ENCODE measurements at regions not wholly inside any gene's neighbourhood (a gene's known extent, or its start where the extent isn't known, plus 50 kb on each side); places are given as distances from the start of the nearest gene placed in this dataset.
"Not testable (repeated sequence)": the region's sequence is repeated elsewhere in the genome, so short reads cannot be mapped to it uniquely, and the experiment has no call there.

GRCh38 chr9:1890816-1891215 lies 124.3 kb upstream of the SMARCA2 start:
- no peak for DNase-seq
- no peaks in the 10 kb centered on the region for H3K79me2 ChIP-seq (ENCODE audit: insufficient read depth)
- H3K4me1 ChIP-seq (ENCODE audit: control insufficient read depth in 1 of 2, insufficient read depth in 2 of 2, low read depth in 1 of 2, low read length in 1 of 2), result no peaks in the 10 kb centered on the region
- no peaks in the 10 kb centered on the region for H4K20me1 ChIP-seq (ENCODE audit: insufficient read depth)
- H3K9me3 ChIP-seq, result no peaks in the 10 kb centered on the region
- H3K9ac ChIP-seq, result no peak overlapping the region
- H3K36me3 ChIP-seq (replicated peaks in 1 of 2; ENCODE audit: control insufficient read depth in 1 of 2, insufficient read depth in 2 of 2, low read length in 1 of 2), result no peaks in the 10 kb centered on the region
- H3K9me2 ChIP-seq, result no peaks in the 10 kb centered on the region
- no peak overlapping the region for H3K4me2 ChIP-seq
- CTCF ChIA-PET, result no interaction called here
- no peak overlapping the region for H3K4me3 ChIP-seq (ENCODE audit: low read depth in 2 of 2, low read length in 1 of 2)
- no peaks in the 10 kb centered on the region for H3K27me3 ChIP-seq (ENCODE audit: insufficient read depth)
- WGBS (ENCODE audit: low lambda C conversion rate), result 4% methylated on average over 3 of the region's 3 CpGs
- POLR2A ChIA-PET, result no interaction called here
- no peak overlapping the region for H2AFZ ChIP-seq (ENCODE audit: low read depth)
- TF ChIP-seq, protein P1, sequence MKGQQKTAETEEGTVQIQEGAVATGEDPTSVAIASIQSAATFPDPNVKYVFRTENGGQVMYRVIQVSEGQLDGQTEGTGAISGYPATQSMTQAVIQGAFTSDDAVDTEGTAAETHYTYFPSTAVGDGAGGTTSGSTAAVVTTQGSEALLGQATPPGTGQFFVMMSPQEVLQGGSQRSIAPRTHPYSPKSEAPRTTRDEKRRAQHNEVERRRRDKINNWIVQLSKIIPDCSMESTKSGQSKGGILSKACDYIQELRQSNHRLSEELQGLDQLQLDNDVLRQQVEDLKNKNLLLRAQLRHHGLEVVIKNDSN (IDR thresholded peaks at IDR 0.05; ENCODE audit: borderline replicate concordance, low read depth), result no peak
- TF ChIP-seq TAF1 (IDR thresholded peaks at IDR 0.05; ENCODE audit: borderline replicate concordance, low read depth, low read length), result no peak
- TF ChIP-seq CHD2 (IDR thresholded peaks at IDR 0.05; ENCODE audit: low read length, partially characterized antibody), result no peak
- no peak for TF ChIP-seq YY1 (IDR thresholded peaks at IDR 0.05; ENCODE audit: low read depth)
- TF ChIP-seq, protein P2, sequence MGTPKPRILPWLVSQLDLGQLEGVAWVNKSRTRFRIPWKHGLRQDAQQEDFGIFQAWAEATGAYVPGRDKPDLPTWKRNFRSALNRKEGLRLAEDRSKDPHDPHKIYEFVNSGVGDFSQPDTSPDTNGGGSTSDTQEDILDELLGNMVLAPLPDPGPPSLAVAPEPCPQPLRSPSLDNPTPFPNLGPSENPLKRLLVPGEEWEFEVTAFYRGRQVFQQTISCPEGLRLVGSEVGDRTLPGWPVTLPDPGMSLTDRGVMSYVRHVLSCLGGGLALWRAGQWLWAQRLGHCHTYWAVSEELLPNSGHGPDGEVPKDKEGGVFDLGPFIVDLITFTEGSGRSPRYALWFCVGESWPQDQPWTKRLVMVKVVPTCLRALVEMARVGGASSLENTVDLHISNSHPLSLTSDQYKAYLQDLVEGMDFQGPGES (IDR thresholded peaks at IDR 0.05; ENCODE audit: low read depth, low read length), result no peak
- no peak for TF ChIP-seq FOXM1 (IDR thresholded peaks at IDR 0.05; ENCODE audit: low read depth)
- H3F3A ChIP-seq (replicated peaks; ENCODE audit: insufficient read depth), result no peaks in the 10 kb centered on the region
- H3K27ac ChIP-seq (ENCODE audit: low read depth in 2 of 2, low read length in 1 of 2), result no peak overlapping the region

DNA sequence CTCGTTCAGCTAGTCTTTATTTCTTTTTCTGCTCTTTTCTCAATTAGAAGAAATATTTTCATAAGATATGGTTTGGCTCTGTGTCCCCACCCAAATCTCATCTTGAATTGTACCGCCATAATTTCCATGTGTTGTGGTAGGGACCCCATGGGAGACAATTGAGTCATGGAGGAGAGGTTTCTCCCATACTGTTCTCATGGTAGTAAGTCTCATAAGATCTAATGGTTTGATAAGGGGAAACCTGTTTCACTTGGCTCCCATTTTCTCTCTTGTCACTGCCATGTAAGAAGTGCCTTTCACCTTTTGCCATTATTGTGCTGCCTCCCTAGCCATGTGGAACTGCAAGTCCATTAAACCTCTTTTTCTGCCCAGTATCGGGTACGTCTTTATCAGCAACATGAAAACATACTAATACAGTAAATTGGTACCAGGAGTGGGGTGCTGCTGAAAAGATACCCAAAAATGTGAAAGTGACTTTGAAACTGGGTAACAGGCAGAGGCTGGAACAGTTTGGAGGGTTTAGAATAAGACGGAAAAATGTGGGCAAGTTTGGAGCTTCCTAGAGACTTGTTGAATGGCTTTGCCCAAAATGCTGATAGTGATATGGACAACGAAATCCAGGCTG lies 112.0 kb upstream of the SMARCA2 start:
- H3K27me3 ChIP-seq (ENCODE audit: insufficient read depth); H3K9ac ChIP-seq; CTCF ChIA-PET; H3K27ac ChIP-seq (ENCODE audit: low read depth in 2 of 2, low read length in 1 of 2); POLR2A ChIA-PET; H3F3A ChIP-seq (replicated peaks; ENCODE audit: insufficient read depth); H2AFZ ChIP-seq (ENCODE audit: low read depth); H3K79me2 ChIP-seq (ENCODE audit: insufficient read depth); H3K36me3 ChIP-seq (replicated peaks in 1 of 2; ENCODE audit: control insufficient read depth in 1 of 2, insufficient read depth in 2 of 2, low read length in 1 of 2); H4K20me1 ChIP-seq (ENCODE audit: insufficient read depth); H3K9me3 ChIP-seq; DNase-seq; H3K4me2 ChIP-seq; H3K4me3 ChIP-seq (ENCODE audit: low read depth in 2 of 2, low read length in 1 of 2); H3K9me2 ChIP-seq; H3K4me1 ChIP-seq (ENCODE audit: control insufficient read depth in 1 of 2, insufficient read depth in 2 of 2, low read depth in 1 of 2, low read length in 1 of 2): not testable (repeated sequence)
- WGBS (ENCODE audit: low lambda C conversion rate), result 12% methylated on average over 6 of the region's 6 CpGs

DNA sequence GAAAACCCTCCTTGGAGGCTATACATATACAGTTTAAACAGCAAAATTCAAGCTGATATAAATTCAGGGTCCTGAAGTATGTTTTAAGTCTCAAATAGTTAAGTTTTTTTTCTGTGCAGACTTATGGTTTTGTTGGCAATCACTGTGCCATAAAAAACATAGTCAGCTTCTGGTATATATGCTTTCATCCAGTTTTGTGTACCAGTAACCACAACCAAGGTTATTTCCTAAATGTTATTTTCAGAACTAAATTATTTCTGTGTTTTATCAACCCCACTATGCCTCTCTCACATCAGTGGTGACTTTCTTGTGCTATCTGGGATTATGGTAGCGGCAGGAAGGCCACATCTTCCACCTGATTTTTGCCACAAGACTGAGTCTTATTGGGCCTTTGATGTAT lies 107.7 kb upstream of the SMARCA2 start:
- no peak overlapping the region for H3K4me3 ChIP-seq (ENCODE audit: low read depth in 2 of 2, low read length in 1 of 2)
- H3K4me1 ChIP-seq (ENCODE audit: control insufficient read depth in 1 of 2, insufficient read depth in 2 of 2, low read depth in 1 of 2, low read length in 1 of 2), result no peaks in the 10 kb centered on the region
- no peaks in the 10 kb centered on the region for H3K9me2 ChIP-seq
- no peak overlapping the region for H2AFZ ChIP-seq (ENCODE audit: low read depth)
- CTCF ChIA-PET, result no interaction called here
- TF ChIP-seq, protein P3, sequence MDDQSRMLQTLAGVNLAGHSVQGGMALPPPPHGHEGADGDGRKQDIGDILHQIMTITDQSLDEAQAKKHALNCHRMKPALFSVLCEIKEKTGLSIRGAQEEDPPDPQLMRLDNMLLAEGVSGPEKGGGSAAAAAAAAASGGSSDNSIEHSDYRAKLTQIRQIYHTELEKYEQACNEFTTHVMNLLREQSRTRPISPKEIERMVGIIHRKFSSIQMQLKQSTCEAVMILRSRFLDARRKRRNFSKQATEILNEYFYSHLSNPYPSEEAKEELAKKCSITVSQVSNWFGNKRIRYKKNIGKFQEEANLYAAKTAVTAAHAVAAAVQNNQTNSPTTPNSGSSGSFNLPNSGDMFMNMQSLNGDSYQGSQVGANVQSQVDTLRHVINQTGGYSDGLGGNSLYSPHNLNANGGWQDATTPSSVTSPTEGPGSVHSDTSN (IDR thresholded peaks at IDR 0.05), result no peak
- TF ChIP-seq RAD21 (IDR thresholded peaks at IDR 0.05; ENCODE audit: low read length) (no peak), USF2 (IDR thresholded peaks at IDR 0.05; ENCODE audit: borderline replicate concordance, low read depth, low read length) (no peak), TAF1 (IDR thresholded peaks at IDR 0.05; ENCODE audit: borderline replicate concordance, low read depth, low read length) (no peak)
- H4K20me1 ChIP-seq (ENCODE audit: insufficient read depth), result no peaks in the 10 kb centered on the region
- no peaks in the 10 kb centered on the region for H3F3A ChIP-seq (replicated peaks; ENCODE audit: insufficient read depth)
- H3K27ac ChIP-seq (ENCODE audit: low read depth in 2 of 2, low read length in 1 of 2), result no peak overlapping the region
- no peak for DNase-seq
- no peak overlapping the region for H3K4me2 ChIP-seq
- H3K9ac ChIP-seq, result no peak overlapping the region
- H3K27me3 ChIP-seq (ENCODE audit: insufficient read depth), result no peaks in the 10 kb centered on the region
- WGBS (ENCODE audit: low lambda C conversion rate), result 14% methylated on average over 1 of the region's 1 CpG
- no peaks in the 10 kb centered on the region for H3K79me2 ChIP-seq (ENCODE audit: insufficient read depth)
- H3K36me3 ChIP-seq (replicated peaks in 1 of 2; ENCODE audit: control insufficient read depth in 1 of 2, insufficient read depth in 2 of 2, low read length in 1 of 2), result no peaks in the 10 kb centered on the region
- POLR2A ChIA-PET, result no interaction called here
- H3K9me3 ChIP-seq, result no peaks in the 10 kb centered on the region
